GM10266 (cell line): ENCODE measurements at regions not wholly inside any gene's neighbourhood (a gene's known extent, or its start where the extent isn't known, plus 50 kb on each side); places are given as distances from the start of the nearest gene placed in this dataset.

Source experiments
- DNase-seq: peaks from one replicate; pipeline ENCODE4 v3.0.0; 2012; ENCODE audit errors: extremely low spot score
- CTCF ChIP-seq: IDR thresholded peaks from 2 replicates; pipeline ENCODE4 v1.5.1; 2012; ENCODE audit warnings: mild to moderate bottlenecking, low read depth; ENCODE audit not compliant: control insufficient read depth, insufficient read depth; ENCODE audit errors: missing control alignments

- DNase-seq, result no peak
- TF ChIP-seq CTCF, result no peak
Observed at GRCh38 chr7:17030559-17030958, 148.8 kb upstream of the AGR3 start.

DNA sequence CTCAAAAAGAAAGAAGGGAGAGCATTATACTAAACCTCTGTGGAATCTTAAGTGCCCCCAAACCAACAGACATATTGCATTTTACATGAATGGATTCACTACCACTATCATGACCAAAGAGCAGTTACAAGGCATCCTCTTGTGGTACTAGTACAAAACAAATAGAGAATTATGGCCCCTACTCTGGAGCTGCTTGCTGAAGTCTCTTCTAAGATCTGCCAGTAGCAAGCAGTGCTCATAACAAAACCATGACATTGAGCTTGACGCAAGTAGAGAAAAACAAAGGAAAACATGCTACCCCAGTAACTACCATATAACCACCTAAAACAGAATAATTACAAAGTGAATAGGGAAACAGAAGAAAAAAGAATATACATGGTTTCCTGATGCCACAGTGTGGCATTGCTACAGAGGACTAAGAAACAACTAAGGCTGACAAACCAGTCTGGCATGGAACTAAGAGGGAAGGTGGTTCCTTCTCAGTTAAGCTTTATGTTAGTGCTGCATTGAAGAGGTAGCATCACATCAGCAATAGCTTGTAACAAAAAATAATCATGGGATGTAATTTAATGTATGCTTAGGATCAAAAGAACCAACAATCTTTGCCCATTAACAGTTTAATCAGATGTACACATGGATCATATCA is 150.2 kb upstream of the AGR3 start:
- DNase-seq, result no peak
- no peak for TF ChIP-seq CTCF

GRCh38 chr7:17033245-17033644 is 151.5 kb upstream of the AGR3 start:
- TF ChIP-seq CTCF, result no peak
- DNase-seq, result no peak

DNA sequence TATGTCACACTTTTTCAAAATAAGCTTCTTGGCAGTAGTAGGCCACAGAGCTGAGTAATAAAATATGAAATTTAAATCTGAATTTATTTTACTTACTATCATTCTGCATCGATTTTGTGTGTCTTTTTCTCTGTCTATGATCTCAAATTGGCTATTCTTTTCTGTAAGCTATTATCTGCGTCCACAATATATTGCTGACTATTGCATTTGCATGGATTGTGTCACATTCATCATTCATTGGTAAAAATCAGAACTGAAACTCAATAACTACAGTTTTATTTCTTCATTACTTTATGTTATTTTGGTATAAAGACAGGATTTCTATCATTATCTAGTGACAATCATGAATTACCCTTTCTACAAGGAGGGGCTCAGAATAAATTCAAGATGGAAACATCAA is 154.8 kb upstream of the AGR3 start:
- no peak for DNase-seq
- TF ChIP-seq CTCF, result no peak

DNA sequence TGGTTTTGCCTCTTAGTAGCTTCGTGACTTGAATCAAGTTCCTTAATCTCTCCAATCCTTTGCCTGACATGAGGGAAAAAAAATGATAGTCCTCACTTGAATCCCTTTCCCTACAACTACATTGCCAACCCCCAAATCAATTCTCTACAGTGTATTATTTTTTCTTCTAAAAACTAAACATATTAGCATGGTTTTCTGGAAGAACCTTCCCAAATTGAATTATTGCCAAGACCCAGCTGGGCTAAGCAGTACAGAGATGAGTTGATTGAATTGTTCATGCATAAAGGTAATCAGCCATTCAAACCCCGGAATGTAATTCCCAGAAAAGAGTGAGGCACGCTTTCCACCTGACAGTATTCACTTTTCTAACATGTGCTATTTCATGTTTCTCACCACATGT is 155.6 kb upstream of the AGR3 start:
- no peak for TF ChIP-seq CTCF
- no peak for DNase-seq

DNA sequence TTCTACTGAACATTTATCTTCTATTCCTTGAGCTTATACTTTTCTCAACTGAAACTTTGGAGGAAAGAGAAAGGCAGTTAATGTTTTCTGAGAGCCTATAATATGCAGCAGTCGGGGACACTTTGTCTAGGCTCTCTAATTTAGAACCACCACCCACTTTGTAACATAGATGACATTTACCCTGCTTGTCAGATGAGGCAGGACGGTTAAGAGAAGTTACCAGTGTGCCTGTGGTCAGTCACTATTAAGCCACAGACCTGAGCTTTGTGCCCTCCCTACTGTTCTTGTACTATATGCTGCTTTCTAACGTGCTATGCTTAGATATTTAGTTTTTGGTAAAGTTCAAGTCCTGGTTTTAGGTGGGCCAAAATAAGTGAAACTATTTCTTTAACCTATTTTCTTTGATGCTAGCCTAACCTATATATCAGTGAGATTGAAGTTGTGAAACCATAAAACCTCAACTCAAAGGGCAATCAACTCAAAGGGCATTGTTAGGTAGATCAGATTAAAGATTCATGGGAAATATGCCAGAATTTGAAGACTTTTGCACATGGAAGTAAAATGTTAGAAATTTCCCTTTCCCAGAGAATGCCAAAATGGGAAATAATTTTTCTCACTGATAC is 156.5 kb upstream of the AGR3 start:
- DNase-seq, result no peak
- TF ChIP-seq CTCF, result no peak

- TF ChIP-seq CTCF, result no peak
- DNase-seq, result no peak
Observed at GRCh38 chr7:17038783-17039170, 157.0 kb upstream of the AGR3 start.
